Keratinocyte (primary cell): ENCODE measurements at regions not wholly inside any gene's neighbourhood (a gene's known extent, or its start where the extent isn't known, plus 50 kb on each side); places are given as distances from the start of the nearest gene placed in this dataset.

Source experiments
- DNase-seq: peaks from one replicate; pipeline ENCODE4 v3.0.0-alpha.2; 2011; ENCODE audit warnings: low read depth, missing footprints, low spot score
- FAIRE-seq: peaks from 2 replicates; lab custom pipeline; 2011; peaks lifted over from hg19 to GRCh38; lab: Jason Lieb, UNC
- H2AFZ ChIP-seq: 2 replicates; pipeline ENCODE4 v1.6.0; 2012; ENCODE audit warnings: low read length, control low read depth, inconsistent platforms; ENCODE audit not compliant: control insufficient read depth
- H3K27ac ChIP-seq: 2 replicates; pipeline ENCODE4 v1.5.1; 2011; ENCODE audit warnings: low read length; ENCODE audit not compliant: control insufficient read depth, insufficient read depth
- H3K27me3 ChIP-seq: 3 replicates; pipeline ENCODE4 v1.6.0; 2011; ENCODE audit warnings: low read length; ENCODE audit not compliant: control insufficient read depth, insufficient read depth; ENCODE audit errors: extremely low read depth
- H3K36me3 ChIP-seq, 2 experiments: 2 replicates in 1 of 2; 3 replicates in 1 of 2; pipeline ENCODE4 v1.5.1; 2011; ENCODE audit warnings: low read length in 2 of 2, mild to moderate bottlenecking in 1 of 2; ENCODE audit not compliant: control insufficient read depth in 2 of 2, insufficient read depth in 2 of 2; ENCODE audit errors: extremely low read depth in 1 of 2
- H3K4me1 ChIP-seq: 3 replicates; pipeline ENCODE4 v1.5.1; 2011; ENCODE audit warnings: low read length; ENCODE audit not compliant: control insufficient read depth, insufficient read depth; ENCODE audit errors: extremely low read depth
- H3K4me2 ChIP-seq: 3 replicates; pipeline ENCODE4 v1.6.0; 2011; ENCODE audit warnings: low read depth, low read length; ENCODE audit not compliant: control insufficient read depth, insufficient read depth; ENCODE audit errors: extremely low read depth
- H3K4me3 ChIP-seq, 3 experiments: fragments of 200-600 bp in 1 of 3; sonication (generic) in 1 of 3; 2 replicates in 2 of 3; 3 replicates in 1 of 3; pipeline ENCODE4 v1.5.1; 2011 to 2016; ENCODE audit warnings: low read length in 3 of 3, mild to moderate bottlenecking in 3 of 3, control low read depth in 2 of 3, inconsistent platforms in 1 of 3, low read depth in 1 of 3, mixed read lengths in 1 of 3, mixed run types in 1 of 3, moderate library complexity in 1 of 3; ENCODE audit not compliant: control insufficient read depth in 2 of 3, insufficient read depth in 2 of 3; ENCODE audit errors: extremely low read depth in 1 of 3
- H3K79me2 ChIP-seq: 2 replicates; pipeline ENCODE4 v1.6.0; 2012; ENCODE audit warnings: low read length; ENCODE audit not compliant: control insufficient read depth, insufficient read depth
- H3K9ac ChIP-seq: 3 replicates; pipeline ENCODE4 v1.6.0; 2011; ENCODE audit warnings: low read length; ENCODE audit not compliant: control insufficient read depth, insufficient read depth; ENCODE audit errors: extremely low read depth
- H3K9me1 ChIP-seq: 3 replicates; pipeline ENCODE4 v1.6.0; 2011; ENCODE audit warnings: low read length; ENCODE audit not compliant: control insufficient read depth, insufficient read depth; ENCODE audit errors: extremely low read depth
- H3K9me3 ChIP-seq: 2 replicates; pipeline ENCODE4 v1.5.1; 2012; ENCODE audit warnings: low read depth, low read length; ENCODE audit not compliant: control insufficient read depth
- H4K20me1 ChIP-seq: 3 replicates; pipeline ENCODE4 v1.6.0; 2011; ENCODE audit warnings: low read length; ENCODE audit not compliant: control insufficient read depth, insufficient read depth; ENCODE audit errors: extremely low read depth
- EZH2 ChIP-seq: IDR thresholded peaks from one replicate; pipeline ENCODE4 v1.6.1; 2012; ENCODE audit warnings: inconsistent platforms, mild to moderate bottlenecking, low read length, moderate library complexity
- dilution Hi-C: fragments of 300-500 bp; cut with MboI; formaldehyde crosslinking; loops from one replicate; pipeline ENCODE4 v1.7.0; 2020; ENCODE audit warnings: low sequenced_read_pairs; ENCODE audit not compliant: extremely low pct_ligation_motif_present
- TF ChIP-seq, protein P1 (sequence below), 3 experiments: IDR thresholded peaks in 1 of 3; conservative IDR thresholded peaks in 1 of 3; optimal IDR thresholded peaks in 1 of 3; 2 replicates in 2 of 3; 3 replicates in 1 of 3; pipeline versions ENCODE3 to v1.5.1; 2011; ENCODE audit warnings: low read length in 3 of 3, mild to moderate bottlenecking in 3 of 3, moderate library complexity in 2 of 3, control low read depth in 1 of 3, inconsistent platforms in 1 of 3; ENCODE audit not compliant: insufficient read depth in 2 of 3; ENCODE audit errors: extremely low read depth in 1 of 3

DNA sequence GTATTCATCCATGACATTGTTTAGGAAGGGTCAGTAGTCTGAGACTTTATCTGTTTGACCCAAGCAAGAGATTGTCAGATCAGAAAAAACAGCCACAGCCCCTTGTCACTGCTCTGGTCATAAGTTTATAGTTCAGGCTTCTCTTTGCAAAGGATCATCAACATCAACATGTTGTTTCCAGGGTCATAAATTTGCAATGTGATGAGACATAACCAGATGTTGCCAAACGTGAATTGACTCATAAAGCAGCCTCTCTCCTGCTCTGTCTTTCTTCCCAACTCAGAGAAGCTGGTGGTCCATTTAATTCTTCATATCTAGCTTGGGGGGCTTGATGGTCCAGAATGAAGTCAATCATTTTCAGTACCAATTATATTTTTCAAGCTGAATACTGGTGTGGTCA lies 507.2 kb upstream of the PBX1 start:
- H4K20me1 ChIP-seq, result no peaks in the 10 kb centered on the region
- H3K9me1 ChIP-seq, result no peaks in the 10 kb centered on the region
- H3K36me3 ChIP-seq, result no peaks in the 10 kb centered on the region
- TF ChIP-seq, protein P1, sequence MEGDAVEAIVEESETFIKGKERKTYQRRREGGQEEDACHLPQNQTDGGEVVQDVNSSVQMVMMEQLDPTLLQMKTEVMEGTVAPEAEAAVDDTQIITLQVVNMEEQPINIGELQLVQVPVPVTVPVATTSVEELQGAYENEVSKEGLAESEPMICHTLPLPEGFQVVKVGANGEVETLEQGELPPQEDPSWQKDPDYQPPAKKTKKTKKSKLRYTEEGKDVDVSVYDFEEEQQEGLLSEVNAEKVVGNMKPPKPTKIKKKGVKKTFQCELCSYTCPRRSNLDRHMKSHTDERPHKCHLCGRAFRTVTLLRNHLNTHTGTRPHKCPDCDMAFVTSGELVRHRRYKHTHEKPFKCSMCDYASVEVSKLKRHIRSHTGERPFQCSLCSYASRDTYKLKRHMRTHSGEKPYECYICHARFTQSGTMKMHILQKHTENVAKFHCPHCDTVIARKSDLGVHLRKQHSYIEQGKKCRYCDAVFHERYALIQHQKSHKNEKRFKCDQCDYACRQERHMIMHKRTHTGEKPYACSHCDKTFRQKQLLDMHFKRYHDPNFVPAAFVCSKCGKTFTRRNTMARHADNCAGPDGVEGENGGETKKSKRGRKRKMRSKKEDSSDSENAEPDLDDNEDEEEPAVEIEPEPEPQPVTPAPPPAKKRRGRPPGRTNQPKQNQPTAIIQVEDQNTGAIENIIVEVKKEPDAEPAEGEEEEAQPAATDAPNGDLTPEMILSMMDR (optimal IDR thresholded peaks at IDR 0.05 in 1 of 3, IDR thresholded peaks at IDR 0.05 in 1 of 3, conservative IDR thresholded peaks at IDR 0.05 in 1 of 3; ENCODE audit: extremely low read depth in 1 of 3, insufficient read depth in 2 of 3, low read length in 3 of 3), result no peak
- no peak for TF ChIP-seq EZH2
- dilution Hi-C loops, result no loop called here
- H3K9me3 ChIP-seq, result no peaks in the 10 kb centered on the region
- FAIRE-seq (no peak), DNase-seq (no peak)
- H3K79me2 ChIP-seq, result no peaks in the 10 kb centered on the region
- H3K27ac ChIP-seq, result no peak overlapping the region
- no peak overlapping the region for H2AFZ ChIP-seq
- no peaks in the 10 kb centered on the region for H3K27me3 ChIP-seq
- H3K4me3 ChIP-seq, result no peak overlapping the region
- no peak overlapping the region for H3K4me2 ChIP-seq
- no peak overlapping the region for H3K9ac ChIP-seq
- H3K4me1 ChIP-seq, result no peaks in the 10 kb centered on the region

DNA sequence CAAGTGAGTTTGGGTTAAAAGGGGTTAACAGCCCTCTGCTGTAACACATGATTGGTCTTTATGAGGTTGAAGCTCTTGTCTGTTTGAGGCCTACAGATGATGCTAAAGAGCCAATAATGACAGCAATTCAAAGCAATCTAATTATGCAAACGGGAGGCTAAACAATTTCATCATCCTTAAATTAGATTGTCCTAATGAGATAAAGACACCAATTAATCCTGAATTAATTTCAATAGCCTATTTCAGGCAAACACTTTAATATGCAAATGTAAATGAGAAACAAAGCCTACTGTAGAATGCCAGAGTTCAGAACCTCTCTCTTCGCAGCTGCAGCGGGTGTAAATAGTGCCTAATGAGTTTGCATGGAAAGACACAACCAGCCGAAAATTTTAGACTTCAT lies 504.7 kb upstream of the PBX1 start:
- no peaks in the 10 kb centered on the region for H3K9me1 ChIP-seq
- no peaks in the 10 kb centered on the region for H3K79me2 ChIP-seq
- no peak overlapping the region for H3K4me2 ChIP-seq
- H3K27me3 ChIP-seq, result no peaks in the 10 kb centered on the region
- H2AFZ ChIP-seq, result no peak overlapping the region
- dilution Hi-C loops, result no loop called here
- no peak overlapping the region for H3K4me3 ChIP-seq
- H3K9ac ChIP-seq, result no peak overlapping the region
- H3K9me3 ChIP-seq, result no peaks in the 10 kb centered on the region
- TF ChIP-seq, protein P1 (optimal IDR thresholded peaks at IDR 0.05 in 1 of 3, IDR thresholded peaks at IDR 0.05 in 1 of 3, conservative IDR thresholded peaks at IDR 0.05 in 1 of 3; ENCODE audit: extremely low read depth in 1 of 3, insufficient read depth in 2 of 3, low read length in 3 of 3), result no peak
- no peak for TF ChIP-seq EZH2
- FAIRE-seq (no peak), DNase-seq (no peak)
- no peak overlapping the region for H3K27ac ChIP-seq
- no peaks in the 10 kb centered on the region for H3K4me1 ChIP-seq
- no peaks in the 10 kb centered on the region for H3K36me3 ChIP-seq
- H4K20me1 ChIP-seq, result no peaks in the 10 kb centered on the region
